H9 (cell line): ENCODE measurements at regions not wholly inside any gene's neighbourhood (a gene's known extent, or its start where the extent isn't known, plus 50 kb on each side); places are given as distances from the start of the nearest gene placed in this dataset.

ENCODE experiments used
- DNase-seq: peaks from one replicate; pipeline ENCODE4 v3.0.0-alpha.2; 2017
- H2AFZ ChIP-seq: one replicate; pipeline ENCODE4 v1.6.1; 2013; ENCODE audit warnings: mild to moderate bottlenecking, low read length, control low read depth, moderate library complexity
- H2AK5ac ChIP-seq: 2 replicates; pipeline ENCODE4 v1.6.1; 2013; ENCODE audit warnings: low read length, control low read depth, mixed read lengths; ENCODE audit not compliant: insufficient read length
- H2BK120ac ChIP-seq: one replicate; pipeline ENCODE4 v1.6.1; 2013; ENCODE audit warnings: low read depth, mild to moderate bottlenecking, low read length, control low read depth, inconsistent platforms; ENCODE audit not compliant: poor library complexity, severe bottlenecking
- H2BK12ac ChIP-seq: 2 replicates; pipeline ENCODE4 v1.6.1; 2013; ENCODE audit warnings: low read length, control low read depth, mixed read lengths, low read depth; ENCODE audit not compliant: insufficient read length
- H2BK15ac ChIP-seq: 2 replicates; pipeline ENCODE4 v1.6.1; 2013; ENCODE audit warnings: low read depth, low read length, control low read depth
- H2BK20ac ChIP-seq: one replicate; pipeline ENCODE4 v1.6.1; 2013; ENCODE audit warnings: low read depth, mild to moderate bottlenecking, low read length, control low read depth, inconsistent platforms; ENCODE audit not compliant: poor library complexity, severe bottlenecking
- H2BK5ac ChIP-seq: 2 replicates; pipeline ENCODE4 v1.6.1; 2013; ENCODE audit warnings: low read length, control low read depth, mixed read lengths; ENCODE audit not compliant: insufficient read length
- H3K14ac ChIP-seq: 2 replicates; pipeline ENCODE4 v1.6.1; 2013; ENCODE audit warnings: low read length, control low read depth; ENCODE audit not compliant: insufficient read depth
- H3K18ac ChIP-seq: 2 replicates; pipeline ENCODE4 v1.6.1; 2013; ENCODE audit warnings: low read depth, mild to moderate bottlenecking, mixed read lengths, low read length, control low read depth; ENCODE audit not compliant: insufficient read length
- H3K23ac ChIP-seq: 2 replicates; pipeline ENCODE4 v1.6.1; 2013; ENCODE audit warnings: low read length, control low read depth, mixed read lengths, low read depth; ENCODE audit not compliant: insufficient read length
- H3K23me2 ChIP-seq: 2 replicates; pipeline ENCODE4 v1.6.1; 2013; ENCODE audit warnings: low read depth, mild to moderate bottlenecking, mixed read lengths, low read length, control low read depth; ENCODE audit not compliant: insufficient read length, poor library complexity, severe bottlenecking
- H3K27ac ChIP-seq: 2 replicates; pipeline ENCODE4 v1.5.1; 2013; ENCODE audit warnings: low read length, control low read depth, mixed read lengths, low read depth; ENCODE audit not compliant: insufficient read length
- H3K27me3 ChIP-seq: 2 replicates; pipeline ENCODE4 v1.6.1; 2013; ENCODE audit warnings: low read length, control low read depth, inconsistent platforms; ENCODE audit not compliant: insufficient read depth
- H3K4ac ChIP-seq: 2 replicates; pipeline ENCODE4 v1.6.1; 2013; ENCODE audit warnings: low read depth, mild to moderate bottlenecking, control low read depth, inconsistent platforms, low read length, moderate library complexity
- H3K4me1 ChIP-seq: 2 replicates; pipeline ENCODE4 v1.6.1; 2013; ENCODE audit warnings: low read length, control low read depth, inconsistent platforms; ENCODE audit not compliant: insufficient read depth
- H3K4me2 ChIP-seq: 2 replicates; pipeline ENCODE4 v1.6.1; 2013; ENCODE audit warnings: low read length, control low read depth, mixed read lengths; ENCODE audit not compliant: insufficient read length, insufficient read depth
- H3K56ac ChIP-seq: 2 replicates; pipeline ENCODE4 v1.6.1; 2013; ENCODE audit warnings: low read depth, mild to moderate bottlenecking, mixed read lengths, low read length, control low read depth; ENCODE audit not compliant: insufficient read length
- H3K79me1 ChIP-seq: 2 replicates; pipeline ENCODE4 v1.6.1; 2013; ENCODE audit warnings: low read depth, mild to moderate bottlenecking, moderate library complexity, low read length, control low read depth, inconsistent platforms; ENCODE audit not compliant: insufficient read depth, poor library complexity, severe bottlenecking
- H3K79me2 ChIP-seq: 2 replicates; pipeline ENCODE4 v1.6.1; 2013; ENCODE audit warnings: low read length, control low read depth, inconsistent platforms; ENCODE audit not compliant: insufficient read depth
- H3K9ac ChIP-seq: 2 replicates; pipeline ENCODE4 v1.6.1; 2013; ENCODE audit warnings: low read length, control low read depth, mixed read lengths; ENCODE audit not compliant: insufficient read length; ENCODE audit errors: extremely low read depth
- H3K9me3 ChIP-seq: one replicate; pipeline ENCODE4 v1.6.1; 2013; ENCODE audit warnings: low read depth, low read length, inconsistent platforms; ENCODE audit not compliant: control insufficient read depth
- H3T11ph ChIP-seq: one replicate; pipeline ENCODE4 v1.6.1; 2013; ENCODE audit warnings: mild to moderate bottlenecking, low read length, control low read depth, inconsistent platforms
- H4K20me1 ChIP-seq: one replicate; pipeline ENCODE4 v1.6.1; 2013; ENCODE audit not compliant: control insufficient read depth, insufficient read length, insufficient read depth
- H4K5ac ChIP-seq: 2 replicates; pipeline ENCODE4 v1.6.1; 2013; ENCODE audit warnings: low read depth, mild to moderate bottlenecking, mixed read lengths, low read length, control low read depth; ENCODE audit not compliant: insufficient read length
- H4K8ac ChIP-seq: replicated peaks from 2 replicates; pipeline ENCODE4 v1.6.1; 2013; ENCODE audit warnings: low read length, control low read depth, mixed read lengths, low read depth; ENCODE audit not compliant: insufficient read length
- H4K91ac ChIP-seq: 2 replicates; pipeline ENCODE4 v1.6.1; 2013; ENCODE audit warnings: low read depth, mild to moderate bottlenecking, moderate library complexity, mixed read lengths, low read length, control low read depth; ENCODE audit not compliant: insufficient read length
- H3K27ac Mint-ChIP-seq, 3 experiments: 2 replicates in 2 of 3; 3 replicates in 1 of 3; pipeline ENCODE4 v1.8.0; 2020 to 2021; ENCODE audit warnings: mixed read lengths in 3 of 3, mild to moderate bottlenecking in 1 of 3, moderate library complexity in 1 of 3
- H3K27me3 Mint-ChIP-seq: 2 replicates; pipeline ENCODE4 v1.8.0; 2021; ENCODE audit warnings: low read depth, mild to moderate bottlenecking, moderate library complexity, mixed read lengths
- H3K36me3 Mint-ChIP-seq, 3 experiments: 2 replicates in 2 of 3; 3 replicates in 1 of 3; pipeline ENCODE4 v1.8.0; 2020 to 2021; ENCODE audit warnings: low read depth in 3 of 3, mixed read lengths in 3 of 3; ENCODE audit not compliant: insufficient read depth in 1 of 3
- H3K4me1 Mint-ChIP-seq, 2 experiments: 2 replicates each; pipeline ENCODE4 v1.8.0; 2020; ENCODE audit warnings: mixed read lengths in 2 of 2
- H3K4me3 Mint-ChIP-seq, 2 experiments: 2 replicates in 1 of 2; 3 replicates in 1 of 2; pipeline ENCODE4 v1.8.0; 2020 to 2021; ENCODE audit warnings: mild to moderate bottlenecking in 2 of 2, mixed read lengths in 2 of 2, moderate library complexity in 1 of 2
- H3K9me3 Mint-ChIP-seq, 2 experiments: 2 replicates in 1 of 2; 3 replicates in 1 of 2; pipeline ENCODE4 v1.8.0; 2020; ENCODE audit warnings: mild to moderate bottlenecking in 2 of 2, mixed read lengths in 2 of 2, moderate library complexity in 1 of 2
- CTCF ChIP-seq: fragments of 200-600 bp; sonication (generic); conservative IDR thresholded peaks from 3 replicates; pipeline ENCODE4 v1.8.0; 2021; ENCODE audit warnings: antibody characterized with exemption, mild to moderate bottlenecking
- WGBS: extraction: QIAGEN DNeasy Blood & Tissue Kit; methylation state at CpG from one replicate; pipeline ENCODE4 v1.1.7; 2013; ENCODE audit warnings: missing lambda C conversion rate, low lambda C conversion rate, mixed read lengths; ENCODE audit not compliant: insufficient read length; ENCODE audit errors: extremely low coverage; 5-methylcytosine and 5-hydroxymethylcytosine counted together

GRCh38 chr10:62946278-62946677 lies 130.1 kb upstream of the EGR2 start:
- H3K79me2 ChIP-seq = no peaks in the 10 kb centered on the region
- no peaks in the 10 kb centered on the region for H4K20me1 ChIP-seq
- no peak for DNase-seq
- H3T11ph ChIP-seq = no peak overlapping the region
- no peaks in the 10 kb centered on the region for H3K27me3 ChIP-seq
- Mint-ChIP-seq H3K9me3 (peaks cover 26 to 36% of the 10 kb centered on the region in 2 experiments), H3K27me3 (peaks cover 1% of the 10 kb centered on the region), H3K27ac (no peak overlapping the region), H3K4me3 (no peak overlapping the region), H3K4me1 (peaks cover 0 to 2% of the 10 kb centered on the region in 2 experiments; a peak in 2 of 4 replicates), H3K36me3 (peaks cover 7 to 30% (median 12%) of the 10 kb centered on the region in 3 experiments; a peak in 6 of 7 replicates)
- H2BK20ac ChIP-seq = no peak overlapping the region
- no peak overlapping the region for H4K91ac ChIP-seq
- H2BK15ac ChIP-seq = no peak overlapping the region
- H2BK12ac ChIP-seq = no peak overlapping the region
- WGBS = no CpG with 5 or more reads among the region's 3 CpGs
- H3K9me3 ChIP-seq = no peaks in the 10 kb centered on the region
- no peak overlapping the region for H2BK120ac ChIP-seq
- H3K4me2 ChIP-seq = no peak overlapping the region
- TF ChIP-seq CTCF = no peak
- H3K23me2 ChIP-seq = no peaks in the 10 kb centered on the region
- H3K14ac ChIP-seq = no peak overlapping the region
- no peak overlapping the region for H3K27ac ChIP-seq
- no peak overlapping the region for H2AK5ac ChIP-seq
- H3K23ac ChIP-seq = no peak overlapping the region
- H4K5ac ChIP-seq = no peak overlapping the region
- no peak overlapping the region for H3K18ac ChIP-seq
- H3K56ac ChIP-seq = no peak overlapping the region
- H4K8ac ChIP-seq = no peak overlapping the region
- H3K4ac ChIP-seq = no peak overlapping the region
- no peaks in the 10 kb centered on the region for H3K79me1 ChIP-seq
- H3K4me1 ChIP-seq = no peaks in the 10 kb centered on the region
- no peak overlapping the region for H3K9ac ChIP-seq
- no peak overlapping the region for H2AFZ ChIP-seq
- no peak overlapping the region for H2BK5ac ChIP-seq
